CD4-positive, alpha-beta T cell (primary cell): ENCODE measurements at regions not wholly inside any gene's neighbourhood (a gene's known extent, or its start where the extent isn't known, plus 50 kb on each side); places are given as distances from the start of the nearest gene placed in this dataset.

Experiments
- ATAC-seq: fragments of 200-7000 bp; cut with Tn5 transposase; one replicate; pipeline ENCODE4 v1.10.0; 2022; ENCODE audit warnings: mild to moderate bottlenecking; ENCODE audit not compliant: poor library complexity
- CTCF ChIA-PET: fragments of 350-600 bp; sonication (Branson Sonifier 250); formaldehyde crosslinking; loops from one replicate; lab custom pipeline; 2021; ENCODE audit warnings: antibody characterized with exemption, inconsistent platforms; lab: Charles Lee
- POLR2A ChIA-PET: fragments of 350-600 bp; sonication (Branson Sonifier 250); formaldehyde crosslinking; loops from one replicate; lab custom pipeline; 2021; ENCODE audit warnings: antibody characterized with exemption, inconsistent platforms; lab: Charles Lee
- DNase-seq, 14 experiments: peaks; one replicate each; pipeline ENCODE4 v3.0.0-alpha.2; 2013 to 2020; ENCODE audit warnings: mixed read lengths in 2 of 14
- H3K27ac ChIP-seq, 2 donors: one replicate each; pipeline versions ENCODE4 v1.5.1 to v1.7.0; 2013; ENCODE audit warnings: low read length in 2 of 2, low read depth in 1 of 2, mild to moderate bottlenecking in 1 of 2
- H3K27me3 ChIP-seq, 2 experiments: 1 replicate in 1 of 2; 2 replicates in 1 of 2; pipeline versions ENCODE4 v1.6.1 to v1.7.0; 2013; ENCODE audit warnings: low read length in 2 of 2, control low read depth in 1 of 2, mild to moderate bottlenecking in 1 of 2, moderate library complexity in 1 of 2; ENCODE audit not compliant: insufficient read depth in 2 of 2, control insufficient read depth in 1 of 2
- H3K36me3 ChIP-seq: one replicate; pipeline ENCODE4 v1.6.1; 2013; ENCODE audit warnings: low read length, control low read depth; ENCODE audit not compliant: insufficient read depth
- H3K4me1 ChIP-seq: one replicate; pipeline ENCODE4 v1.6.1; 2013; ENCODE audit warnings: low read length, control low read depth; ENCODE audit not compliant: insufficient read depth
- H3K4me3 ChIP-seq: one replicate; pipeline ENCODE4 v1.5.1; 2013; ENCODE audit warnings: mild to moderate bottlenecking, low read length, moderate library complexity
- H3K9me3 ChIP-seq, 2 experiments: 1 replicate in 1 of 2; 2 replicates in 1 of 2; pipeline versions ENCODE4 v1.6.1 to v1.7.0; 2013; ENCODE audit warnings: low read length in 2 of 2, mild to moderate bottlenecking in 2 of 2, control low read depth in 1 of 2, moderate library complexity in 1 of 2; ENCODE audit not compliant: control insufficient read depth in 1 of 2, insufficient read depth in 1 of 2
- H3K27ac Mint-ChIP-seq: one replicate; pipeline ENCODE4 v1.8.0; 2020; ENCODE audit warnings: mixed read lengths
- H3K27me3 Mint-ChIP-seq: one replicate; pipeline ENCODE4 v1.8.0; 2021; ENCODE audit warnings: mixed read lengths
- H3K36me3 Mint-ChIP-seq: one replicate; pipeline ENCODE4 v1.8.0; 2021; ENCODE audit warnings: low read depth, mixed read lengths
- H3K4me1 Mint-ChIP-seq: one replicate; pipeline ENCODE4 v1.8.0; 2021; ENCODE audit warnings: low read depth, mixed read lengths
- H3K4me3 Mint-ChIP-seq: one replicate; pipeline ENCODE4 v1.8.0; 2020; ENCODE audit warnings: mild to moderate bottlenecking, mixed read lengths
- H3K9me3 Mint-ChIP-seq: one replicate; pipeline ENCODE4 v1.8.0; 2020; ENCODE audit warnings: mixed read lengths
- intact Hi-C, 2 experiments: fragments of 100-400 bp; cut with DNase I in 1 of 2; cut with micrococcal nuclease in 1 of 2; formaldehyde crosslinking; loops; one replicate each; pipeline versions ENCODE4 v1.15.1 to v1.9.0; 2023 to 2025; cut with DNase I, micrococcal nuclease
- TF ChIP-seq, protein P1 (sequence below): fragments of 200-600 bp; IDR thresholded peaks from one replicate; pipeline ENCODE4 v1.8.0; 2022; ENCODE audit warnings: antibody characterized with exemption, mild to moderate bottlenecking

DNA sequence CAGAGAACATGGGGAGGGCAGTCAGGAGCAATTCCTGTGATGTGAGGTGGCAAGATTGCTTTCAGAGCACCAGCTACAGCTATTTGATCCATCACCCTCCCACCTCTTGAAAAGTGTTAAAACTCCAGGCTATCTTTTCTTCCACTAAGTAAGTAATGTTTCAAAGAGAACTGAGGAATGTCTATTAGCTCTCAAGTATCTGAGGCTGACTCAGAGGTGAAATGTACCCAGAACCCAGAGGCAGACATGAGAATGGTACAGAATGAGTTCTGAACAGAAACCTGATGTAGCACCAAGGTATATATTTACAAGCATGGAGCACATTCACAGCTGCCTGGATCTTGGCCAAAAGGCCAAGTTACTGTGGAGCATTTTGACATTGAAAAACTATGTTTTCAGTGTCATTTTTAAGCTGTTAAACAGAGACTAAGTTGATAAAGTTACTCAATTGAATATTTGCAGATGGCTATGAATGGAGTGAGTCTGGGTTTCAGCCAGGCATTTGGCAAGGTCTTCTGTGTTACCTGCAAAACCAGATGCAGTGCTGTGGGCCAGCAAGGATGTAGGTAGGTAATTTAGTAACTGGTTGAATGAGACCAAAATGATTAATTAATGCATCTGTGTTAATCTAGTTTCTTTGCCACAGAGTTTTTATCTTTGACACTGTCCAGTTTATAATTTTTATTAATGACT is 227.7 kb upstream of the CD96 start:
- intact Hi-C loops = no loop called here
- H3K27me3 ChIP-seq = no peaks in the 10 kb centered on the region
- POLR2A ChIA-PET = interaction anchor here (3.0 kb wide), 1 partner anchor 10 kb away, joined by 16 read pairs; no protein-coding TSS in a partner anchor
- no peak overlapping the region for H3K27ac Mint-ChIP-seq
- H3K4me1 Mint-ChIP-seq = no peaks in the 10 kb centered on the region
- H3K9me3 ChIP-seq = no peaks in the 10 kb centered on the region
- TF ChIP-seq, protein P1, sequence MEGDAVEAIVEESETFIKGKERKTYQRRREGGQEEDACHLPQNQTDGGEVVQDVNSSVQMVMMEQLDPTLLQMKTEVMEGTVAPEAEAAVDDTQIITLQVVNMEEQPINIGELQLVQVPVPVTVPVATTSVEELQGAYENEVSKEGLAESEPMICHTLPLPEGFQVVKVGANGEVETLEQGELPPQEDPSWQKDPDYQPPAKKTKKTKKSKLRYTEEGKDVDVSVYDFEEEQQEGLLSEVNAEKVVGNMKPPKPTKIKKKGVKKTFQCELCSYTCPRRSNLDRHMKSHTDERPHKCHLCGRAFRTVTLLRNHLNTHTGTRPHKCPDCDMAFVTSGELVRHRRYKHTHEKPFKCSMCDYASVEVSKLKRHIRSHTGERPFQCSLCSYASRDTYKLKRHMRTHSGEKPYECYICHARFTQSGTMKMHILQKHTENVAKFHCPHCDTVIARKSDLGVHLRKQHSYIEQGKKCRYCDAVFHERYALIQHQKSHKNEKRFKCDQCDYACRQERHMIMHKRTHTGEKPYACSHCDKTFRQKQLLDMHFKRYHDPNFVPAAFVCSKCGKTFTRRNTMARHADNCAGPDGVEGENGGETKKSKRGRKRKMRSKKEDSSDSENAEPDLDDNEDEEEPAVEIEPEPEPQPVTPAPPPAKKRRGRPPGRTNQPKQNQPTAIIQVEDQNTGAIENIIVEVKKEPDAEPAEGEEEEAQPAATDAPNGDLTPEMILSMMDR = no peak
- peaks cover 42% of the 10 kb centered on the region for H3K4me1 ChIP-seq
- H3K36me3 Mint-ChIP-seq = no peaks in the 10 kb centered on the region
- H3K4me3 Mint-ChIP-seq = no peak overlapping the region
- no peaks in the 10 kb centered on the region for H3K36me3 ChIP-seq
- H3K9me3 Mint-ChIP-seq = no peaks in the 10 kb centered on the region
- DNase-seq (no peak), ATAC-seq (no peak)
- H3K27ac ChIP-seq = no peak overlapping the region
- H3K27me3 Mint-ChIP-seq = no peaks in the 10 kb centered on the region
- H3K4me3 ChIP-seq = no peak overlapping the region
- CTCF ChIA-PET = no interaction called here

DNA sequence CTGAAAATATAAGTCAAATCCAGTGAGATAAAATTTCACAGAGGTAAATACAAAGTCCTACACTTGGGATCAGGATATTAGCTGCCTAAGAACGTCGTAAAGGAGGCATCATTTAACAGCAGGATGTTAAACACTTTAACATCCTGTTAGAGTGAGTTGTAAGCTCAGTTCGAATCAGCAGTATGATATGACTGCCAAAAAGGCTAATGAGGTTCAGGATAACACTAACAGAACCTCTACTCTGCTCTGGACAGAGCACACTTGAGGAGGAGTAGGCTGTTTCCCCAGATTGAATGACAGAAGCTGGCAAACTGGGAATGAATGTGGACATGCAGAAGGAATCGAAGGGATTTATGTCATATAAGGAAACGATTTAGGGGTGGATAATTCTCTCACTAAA is 227.1 kb upstream of the CD96 start:
- H3K9me3 ChIP-seq = no peaks in the 10 kb centered on the region
- no peak overlapping the region for H3K4me3 Mint-ChIP-seq
- no peaks in the 10 kb centered on the region for H3K4me1 Mint-ChIP-seq
- POLR2A ChIA-PET = interaction anchor here (3.0 kb wide), 1 partner anchor 9 kb away, joined by 16 read pairs; no protein-coding TSS in a partner anchor
- intact Hi-C loops = no loop called here
- H3K27ac Mint-ChIP-seq = no peak overlapping the region
- no peak overlapping the region for H3K4me3 ChIP-seq
- DNase-seq (peak in 1 of 14 experiments; percentile 11), ATAC-seq (no peak)
- H3K27ac ChIP-seq = no peak overlapping the region
- no peaks in the 10 kb centered on the region for H3K36me3 ChIP-seq
- H3K27me3 Mint-ChIP-seq = no peaks in the 10 kb centered on the region
- TF ChIP-seq, protein P1 = no peak
- H3K27me3 ChIP-seq = no peaks in the 10 kb centered on the region
- CTCF ChIA-PET = no interaction called here
- H3K36me3 Mint-ChIP-seq = no peaks in the 10 kb centered on the region
- peaks cover 42% of the 10 kb centered on the region for H3K4me1 ChIP-seq
- H3K9me3 Mint-ChIP-seq = peaks cover 2% of the 10 kb centered on the region

DNA sequence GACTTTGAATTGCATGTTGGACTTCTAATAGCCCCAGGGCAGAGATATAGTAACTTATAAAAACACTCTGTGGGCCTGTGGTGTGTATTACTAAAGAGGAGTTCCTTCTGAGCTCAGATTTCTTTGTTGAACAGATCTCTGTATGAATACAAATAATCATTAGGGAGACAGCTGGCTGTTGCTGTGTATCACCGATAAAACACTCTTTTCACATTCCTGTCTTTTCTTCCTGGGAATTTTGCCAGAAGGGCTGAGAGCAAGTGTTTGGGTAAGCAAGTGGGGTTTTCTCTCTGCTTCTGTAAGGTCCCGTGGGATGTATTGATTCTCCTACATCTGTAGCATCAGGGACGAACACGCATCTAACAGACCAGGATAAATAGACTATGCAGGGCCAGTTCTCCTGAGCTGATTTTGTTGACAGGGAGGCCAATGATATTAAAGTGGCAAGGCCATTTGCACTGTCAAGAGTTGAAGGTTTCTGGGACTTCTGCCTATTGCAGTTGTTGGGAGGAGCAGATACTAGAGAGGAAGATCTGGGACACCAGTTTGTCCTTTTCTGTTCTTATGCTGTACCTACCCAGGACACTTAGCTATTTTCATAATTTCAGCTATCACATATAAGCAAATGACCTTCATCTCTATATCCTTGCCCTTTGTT is 225.9 kb upstream of the CD96 start:
- ChIA-PET POLR2A (no interaction called here), CTCF (no interaction called here)
- TF ChIP-seq, protein P1 = no peak
- intact Hi-C loops = no loop called here
- peaks cover 3% of the 10 kb centered on the region for H3K9me3 Mint-ChIP-seq
- no peak overlapping the region for H3K27ac Mint-ChIP-seq
- no peak overlapping the region for H3K27ac ChIP-seq
- no peak overlapping the region for H3K4me3 ChIP-seq
- H3K36me3 ChIP-seq = no peaks in the 10 kb centered on the region
- H3K27me3 Mint-ChIP-seq = no peaks in the 10 kb centered on the region
- no peaks in the 10 kb centered on the region for H3K4me1 Mint-ChIP-seq
- ATAC-seq (no peak), DNase-seq (no peak)
- H3K4me1 ChIP-seq = peaks cover 33% of the 10 kb centered on the region
- H3K9me3 ChIP-seq = no peaks in the 10 kb centered on the region
- H3K27me3 ChIP-seq = no peaks in the 10 kb centered on the region
- H3K36me3 Mint-ChIP-seq = no peaks in the 10 kb centered on the region
- H3K4me3 Mint-ChIP-seq = no peak overlapping the region
